NT2/D1 (cell line): ENCODE measurements at regions not wholly inside any gene's neighbourhood (a gene's known extent, or its start where the extent isn't known, plus 50 kb on each side); places are given as distances from the start of the nearest gene placed in this dataset.

ENCODE experiments used
- YY1 ChIP-seq: IDR thresholded peaks from 2 replicates; pipeline ENCODE4 v1.6.1; 2011; ENCODE audit not compliant: insufficient read length, insufficient read depth
- ZNF274 ChIP-seq: IDR thresholded peaks from 2 replicates; pipeline ENCODE4 v1.6.1; 2011; ENCODE audit warnings: mild to moderate bottlenecking, low read depth, low read length

DNA sequence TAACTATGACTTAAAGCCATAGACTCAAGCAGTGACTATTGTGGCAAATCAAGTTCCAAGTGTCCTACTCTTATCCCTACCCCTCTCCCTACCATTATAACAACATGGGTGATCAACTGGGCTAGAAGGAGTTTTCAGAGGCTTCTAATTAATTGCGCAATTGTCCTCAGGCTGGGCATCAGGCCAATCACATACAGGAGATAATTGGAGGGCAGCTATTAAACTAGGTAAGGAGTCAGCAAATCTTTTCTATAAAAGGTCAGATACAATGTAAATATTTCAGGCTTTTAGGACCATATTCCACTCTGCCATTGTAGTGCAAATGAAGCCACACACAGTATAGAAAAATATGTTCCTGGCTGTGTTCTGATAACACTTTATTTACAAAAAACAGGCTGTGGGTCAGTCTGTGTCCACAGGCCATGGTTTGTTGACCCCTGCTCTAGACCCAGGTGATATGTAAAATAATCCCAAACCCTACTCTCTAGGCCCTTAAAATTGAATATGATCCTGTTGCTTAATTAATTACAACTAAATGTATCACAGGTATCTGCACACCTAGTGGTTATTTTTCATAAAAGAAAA, 141.4 kb upstream of the PIK3R1 start:
- TF ChIP-seq ZNF274 (no peak), YY1 (no peak)
